ENCODE measurements at regions not wholly inside any gene's neighbourhood (a gene's known extent, or its start where the extent isn't known, plus 50 kb on each side); places are given as distances from the start of the nearest gene placed in this dataset.
A peak's percentile ranks its signal among the peaks of the same experiment; 100 is the strongest.

DNA sequence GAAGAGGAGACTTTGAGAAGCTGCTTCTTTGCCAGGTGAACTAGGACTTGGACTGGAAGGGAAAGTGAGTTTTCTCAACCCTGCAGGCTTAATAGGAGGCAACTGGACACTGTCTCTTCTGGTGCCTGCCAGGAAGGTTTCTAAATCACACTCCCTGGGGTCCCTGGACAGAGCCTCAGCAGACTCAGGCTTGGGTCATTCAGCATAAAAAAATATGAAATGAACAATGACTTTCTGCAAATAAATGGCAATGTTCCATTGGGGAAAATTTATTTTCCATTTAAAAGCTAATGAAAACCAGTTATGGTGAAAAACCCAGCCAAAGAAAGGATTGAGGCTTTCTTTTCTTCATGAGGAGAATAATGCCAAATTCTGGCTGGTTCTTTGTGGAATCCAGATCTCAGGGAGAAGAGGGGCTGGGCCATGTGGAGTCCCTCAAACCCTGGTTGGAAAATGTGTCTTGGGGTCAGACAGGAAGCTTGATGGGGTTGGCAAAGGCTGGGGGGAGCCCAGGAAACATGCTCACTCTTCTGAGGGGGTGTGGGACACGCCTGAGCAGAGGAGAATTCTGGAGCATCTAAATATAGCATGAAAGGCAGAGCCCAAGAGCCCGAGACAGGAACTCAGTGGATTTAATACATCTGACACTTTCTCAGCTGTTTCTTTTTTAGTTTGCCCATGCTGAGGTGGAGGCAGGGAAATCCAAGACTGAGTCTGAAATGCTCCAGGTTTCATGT, 65.2 kb upstream of the EMX2 start:
- H3K4me3 ChIP-seq (ENCODE audit: low read length): no peak overlapping the region
- DNase-seq (ENCODE audit: low read depth): peak; percentile 81
- TF ChIP-seq, protein P1, sequence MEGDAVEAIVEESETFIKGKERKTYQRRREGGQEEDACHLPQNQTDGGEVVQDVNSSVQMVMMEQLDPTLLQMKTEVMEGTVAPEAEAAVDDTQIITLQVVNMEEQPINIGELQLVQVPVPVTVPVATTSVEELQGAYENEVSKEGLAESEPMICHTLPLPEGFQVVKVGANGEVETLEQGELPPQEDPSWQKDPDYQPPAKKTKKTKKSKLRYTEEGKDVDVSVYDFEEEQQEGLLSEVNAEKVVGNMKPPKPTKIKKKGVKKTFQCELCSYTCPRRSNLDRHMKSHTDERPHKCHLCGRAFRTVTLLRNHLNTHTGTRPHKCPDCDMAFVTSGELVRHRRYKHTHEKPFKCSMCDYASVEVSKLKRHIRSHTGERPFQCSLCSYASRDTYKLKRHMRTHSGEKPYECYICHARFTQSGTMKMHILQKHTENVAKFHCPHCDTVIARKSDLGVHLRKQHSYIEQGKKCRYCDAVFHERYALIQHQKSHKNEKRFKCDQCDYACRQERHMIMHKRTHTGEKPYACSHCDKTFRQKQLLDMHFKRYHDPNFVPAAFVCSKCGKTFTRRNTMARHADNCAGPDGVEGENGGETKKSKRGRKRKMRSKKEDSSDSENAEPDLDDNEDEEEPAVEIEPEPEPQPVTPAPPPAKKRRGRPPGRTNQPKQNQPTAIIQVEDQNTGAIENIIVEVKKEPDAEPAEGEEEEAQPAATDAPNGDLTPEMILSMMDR (conservative IDR thresholded peaks at IDR 0.05; ENCODE audit: low read length): no peak

DNA sequence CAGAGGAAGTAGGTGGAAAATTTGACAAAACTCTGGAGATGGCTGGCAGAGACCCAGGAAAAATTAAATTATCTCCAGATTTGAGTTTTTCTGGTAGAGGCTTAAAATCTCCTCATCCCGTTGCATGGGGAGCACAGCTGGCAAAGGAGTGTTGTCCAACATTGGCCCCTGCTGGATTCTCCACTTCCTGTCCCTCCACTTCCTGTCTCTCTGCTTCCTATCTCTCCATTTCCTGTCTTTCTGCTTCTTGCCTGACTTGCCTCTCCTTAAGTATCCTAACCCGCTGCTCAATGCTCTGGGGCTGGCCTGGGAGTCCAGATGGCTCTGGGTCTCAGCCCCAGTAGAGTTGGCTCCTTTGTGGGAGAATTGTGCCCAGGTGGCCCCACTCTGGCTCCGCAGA, 65.8 kb upstream of the EMX2 start:
- TF ChIP-seq, protein P1 (conservative IDR thresholded peaks at IDR 0.05; ENCODE audit: low read length): peak; percentile 9; the same call in 1 of the 2 replicates
- peak; percentile 74 for DNase-seq (ENCODE audit: low read depth)
- no peak overlapping the region for H3K4me3 ChIP-seq (ENCODE audit: low read length)

DNA sequence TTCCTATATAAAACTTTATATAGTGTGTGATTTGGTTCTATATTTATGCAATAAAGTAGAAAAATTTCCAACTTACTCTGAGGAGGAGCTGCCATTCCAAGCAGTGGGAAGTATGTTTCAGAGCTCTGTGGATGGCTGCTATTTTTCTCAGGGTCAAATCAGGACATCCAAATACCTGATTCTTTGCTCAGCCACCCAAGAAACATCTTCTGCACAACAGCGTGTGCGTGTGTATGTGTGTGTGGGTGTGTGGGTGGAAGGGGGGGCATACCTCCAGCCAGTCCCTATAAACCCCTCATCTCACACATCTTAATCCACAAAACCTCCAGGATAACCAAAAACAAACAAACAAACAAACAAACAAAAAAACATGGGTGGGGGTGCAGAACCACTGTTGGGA, 66.3 kb upstream of the EMX2 start:
- DNase-seq (ENCODE audit: low read depth): peak; percentile 79
- TF ChIP-seq, protein P1 (conservative IDR thresholded peaks at IDR 0.05; ENCODE audit: low read length): no peak
- no peak overlapping the region for H3K4me3 ChIP-seq (ENCODE audit: low read length)

DNA sequence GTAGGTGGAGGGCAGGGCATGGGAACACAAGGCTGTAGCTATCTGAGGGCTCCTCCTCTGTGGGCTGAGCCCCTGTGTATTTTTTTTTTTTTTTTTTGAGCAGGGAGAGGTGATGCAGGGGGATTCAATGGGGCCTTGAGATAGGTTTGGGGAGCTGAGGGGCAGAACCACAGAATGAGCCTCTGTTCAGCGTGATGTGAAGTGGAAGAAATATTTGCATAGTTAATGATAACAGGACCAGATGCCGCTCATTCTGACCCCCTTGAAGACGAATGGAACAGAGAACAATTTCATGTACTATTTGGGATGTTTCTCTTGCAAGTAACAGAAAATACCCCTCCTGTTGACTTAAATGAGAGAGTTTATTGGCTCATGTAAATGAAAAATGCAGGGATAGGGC, 69.7 kb upstream of the EMX2 start:
- H3K4me3 ChIP-seq (ENCODE audit: low read length): no peak overlapping the region
- DNase-seq (ENCODE audit: low read depth): no peak
- TF ChIP-seq, protein P1 (conservative IDR thresholded peaks at IDR 0.05; ENCODE audit: low read length): no peak

DNA sequence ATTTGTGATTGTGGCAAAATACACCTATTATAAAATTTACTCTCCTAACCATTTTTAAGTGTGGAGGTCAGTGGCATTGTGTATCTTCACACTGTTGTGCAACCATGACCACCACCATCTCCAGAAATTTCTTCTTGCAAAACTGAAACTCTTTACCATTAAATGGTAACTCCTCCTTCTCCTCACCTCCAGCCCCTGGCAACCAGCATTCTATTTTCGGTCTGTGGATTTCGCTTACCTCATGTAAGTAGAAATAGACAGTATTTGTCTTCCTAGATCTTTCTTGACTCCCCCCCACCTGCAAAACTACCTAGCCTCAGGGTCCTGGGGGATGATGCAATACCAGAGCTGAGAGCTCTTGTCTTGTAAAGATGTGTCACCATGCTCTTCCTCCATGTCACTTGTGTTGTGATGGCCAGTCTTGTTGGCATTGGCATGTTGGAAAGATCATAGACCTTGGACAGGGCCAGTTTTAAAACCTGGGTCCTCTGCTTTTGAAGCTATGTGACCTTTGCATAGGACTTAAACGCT, 71.1 kb upstream of the EMX2 start:
- TF ChIP-seq, protein P1 (conservative IDR thresholded peaks at IDR 0.05; ENCODE audit: low read length): no peak
- DNase-seq (ENCODE audit: low read depth): no peak
- no peak overlapping the region for H3K4me3 ChIP-seq (ENCODE audit: low read length)

DNA sequence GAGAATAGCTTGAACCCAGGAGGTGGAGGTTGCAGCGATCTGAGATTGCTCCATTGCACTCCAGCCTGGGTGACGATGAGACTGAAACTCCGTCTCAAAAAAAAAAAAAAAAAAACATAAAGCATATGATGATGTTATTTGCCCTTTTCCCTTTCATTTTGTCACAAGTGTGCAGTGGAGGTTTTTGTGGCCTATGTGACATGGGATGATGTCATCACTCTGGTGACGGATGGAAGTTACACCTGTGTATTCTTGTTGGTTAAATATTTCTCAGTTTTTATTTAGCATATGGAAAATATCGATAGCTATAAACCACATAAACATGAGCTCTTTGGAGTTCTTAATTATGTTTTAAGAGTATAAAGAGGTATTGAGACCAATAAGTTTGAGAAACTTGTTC, 71.8 kb upstream of the EMX2 start:
- H3K4me3 ChIP-seq (ENCODE audit: low read length): no peak overlapping the region
- TF ChIP-seq, protein P1 (conservative IDR thresholded peaks at IDR 0.05; ENCODE audit: low read length): no peak
- no peak for DNase-seq (ENCODE audit: low read depth)

DNA sequence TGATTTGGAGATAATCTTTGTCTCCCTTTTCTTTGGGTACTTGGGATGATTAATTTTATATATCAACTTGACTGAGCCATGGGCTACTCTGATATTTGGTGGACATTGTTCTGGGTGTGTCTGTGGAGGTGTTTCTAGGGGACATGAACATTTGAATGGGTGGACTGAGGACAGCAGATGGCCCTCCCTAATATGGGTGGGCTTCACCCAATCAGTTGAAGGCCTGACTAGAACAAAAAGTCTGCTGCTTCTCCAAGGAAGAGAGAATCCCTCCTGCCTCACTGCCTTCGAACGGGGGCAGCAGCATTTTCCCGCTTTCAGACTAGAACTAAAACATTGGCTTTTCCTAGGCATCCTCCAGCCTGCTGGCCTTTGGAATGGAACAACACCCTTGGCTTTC, 73.9 kb upstream of the EMX2 start:
- DNase-seq (ENCODE audit: low read depth): no peak
- no peak overlapping the region for H3K4me3 ChIP-seq (ENCODE audit: low read length)
- TF ChIP-seq, protein P1 (conservative IDR thresholded peaks at IDR 0.05; ENCODE audit: low read length): no peak
